ENCODE measurements at regions not wholly inside any gene's neighbourhood (a gene's known extent, or its start where the extent isn't known, plus 50 kb on each side); places are given as distances from the start of the nearest gene placed in this dataset.

- TF ChIP-seq CTCF (IDR thresholded peaks at IDR 0.05 in 4 of 5, conservative IDR thresholded peaks at IDR 0.05 in 1 of 5): no peak
- no peak for TF ChIP-seq POLR2A (IDR thresholded peaks at IDR 0.05)
These were observed 165.4 kb upstream of the MTPN start for GRCh38 chr7:136142583-136142982.

All from gastrocnemius medialis (tissue), 4 donors.